Stomach (tissue), 4 donors: ENCODE measurements at regions not wholly inside any gene's neighbourhood (a gene's known extent, or its start where the extent isn't known, plus 50 kb on each side); places are given as distances from the start of the nearest gene placed in this dataset.

Source experiments
- EP300 ChIP-seq: sonication (generic); formaldehyde crosslinking; IDR thresholded peaks from one replicate; pipeline ENCODE4 v1.6.1; 2017; ENCODE audit warnings: antibody characterized with exemption
- POLR2A ChIP-seq, 4 donors: fragments of 450-650 bp; IDR thresholded peaks; one replicate each; pipeline ENCODE4 v1.6.1; 2016; ENCODE audit warnings: antibody characterized with exemption in 4 of 4, control low read depth in 2 of 4, mild to moderate bottlenecking in 1 of 4, moderate library complexity in 1 of 4
- POLR2AphosphoS5 ChIP-seq, 3 donors: sonication (generic); formaldehyde crosslinking; IDR thresholded peaks; one replicate each; pipeline ENCODE4 v1.6.1; 2016; ENCODE audit warnings: antibody characterized with exemption in 3 of 3
- TF ChIP-seq, protein P1 (sequence below), 7 experiments: fragments of 450-650 bp in 4 of 7; fragments of 200-600 bp in 3 of 7; sonication (generic) in 3 of 7; IDR thresholded peaks; one replicate each; pipeline ENCODE4 v1.5.1; 2016 to 2019; ENCODE audit warnings: antibody characterized with exemption in 7 of 7, control low read depth in 2 of 7, mild to moderate bottlenecking in 1 of 7

DNA sequence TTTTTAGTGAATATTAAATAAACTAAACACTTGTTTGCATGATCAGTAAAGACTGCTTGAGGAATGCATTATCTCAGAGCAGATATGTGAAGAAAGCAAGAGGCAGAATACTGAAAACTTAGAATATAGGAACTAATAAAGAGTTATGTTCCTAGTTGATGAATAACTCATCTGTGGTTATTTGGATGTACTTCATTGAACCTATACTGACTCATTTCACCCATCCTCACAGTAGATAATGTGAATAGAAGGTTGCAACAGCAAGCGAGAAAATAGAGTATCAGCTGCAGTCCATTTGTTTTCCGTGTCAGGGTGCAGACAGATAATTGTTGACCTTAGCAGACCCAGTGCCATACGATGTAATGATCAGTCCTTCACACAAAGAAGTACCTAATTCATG lies 945.7 kb upstream of the LRRTM1 start:
- TF ChIP-seq, protein P1, sequence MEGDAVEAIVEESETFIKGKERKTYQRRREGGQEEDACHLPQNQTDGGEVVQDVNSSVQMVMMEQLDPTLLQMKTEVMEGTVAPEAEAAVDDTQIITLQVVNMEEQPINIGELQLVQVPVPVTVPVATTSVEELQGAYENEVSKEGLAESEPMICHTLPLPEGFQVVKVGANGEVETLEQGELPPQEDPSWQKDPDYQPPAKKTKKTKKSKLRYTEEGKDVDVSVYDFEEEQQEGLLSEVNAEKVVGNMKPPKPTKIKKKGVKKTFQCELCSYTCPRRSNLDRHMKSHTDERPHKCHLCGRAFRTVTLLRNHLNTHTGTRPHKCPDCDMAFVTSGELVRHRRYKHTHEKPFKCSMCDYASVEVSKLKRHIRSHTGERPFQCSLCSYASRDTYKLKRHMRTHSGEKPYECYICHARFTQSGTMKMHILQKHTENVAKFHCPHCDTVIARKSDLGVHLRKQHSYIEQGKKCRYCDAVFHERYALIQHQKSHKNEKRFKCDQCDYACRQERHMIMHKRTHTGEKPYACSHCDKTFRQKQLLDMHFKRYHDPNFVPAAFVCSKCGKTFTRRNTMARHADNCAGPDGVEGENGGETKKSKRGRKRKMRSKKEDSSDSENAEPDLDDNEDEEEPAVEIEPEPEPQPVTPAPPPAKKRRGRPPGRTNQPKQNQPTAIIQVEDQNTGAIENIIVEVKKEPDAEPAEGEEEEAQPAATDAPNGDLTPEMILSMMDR (IDR thresholded peaks at IDR 0.05) = no peak
- TF ChIP-seq POLR2A (IDR thresholded peaks at IDR 0.05) = no peak
- no peak for TF ChIP-seq POLR2AphosphoS5 (IDR thresholded peaks at IDR 0.05)
- no peak for TF ChIP-seq EP300
